Breast epithelium (tissue), 3 donors: ENCODE measurements at regions not wholly inside any gene's neighbourhood (a gene's known extent, or its start where the extent isn't known, plus 50 kb on each side); places are given as distances from the start of the nearest gene placed in this dataset.

Experiments used
- POLR2A ChIP-seq: fragments of 450-650 bp; IDR thresholded peaks from one replicate; pipeline ENCODE4 v1.6.1; 2016; ENCODE audit warnings: antibody characterized with exemption, mild to moderate bottlenecking, moderate library complexity
- POLR2AphosphoS5 ChIP-seq, 3 donors: sonication (generic); formaldehyde crosslinking; IDR thresholded peaks; one replicate each; pipeline ENCODE4 v1.6.1; 2017; ENCODE audit warnings: antibody characterized with exemption in 3 of 3
- TF ChIP-seq, protein P1 (sequence below), 3 donors: fragments of 450-650 bp; IDR thresholded peaks; one replicate each; pipeline ENCODE4 v1.5.1; 2016 to 2017; ENCODE audit warnings: antibody characterized with exemption in 3 of 3, mild to moderate bottlenecking in 3 of 3, moderate library complexity in 3 of 3

DNA sequence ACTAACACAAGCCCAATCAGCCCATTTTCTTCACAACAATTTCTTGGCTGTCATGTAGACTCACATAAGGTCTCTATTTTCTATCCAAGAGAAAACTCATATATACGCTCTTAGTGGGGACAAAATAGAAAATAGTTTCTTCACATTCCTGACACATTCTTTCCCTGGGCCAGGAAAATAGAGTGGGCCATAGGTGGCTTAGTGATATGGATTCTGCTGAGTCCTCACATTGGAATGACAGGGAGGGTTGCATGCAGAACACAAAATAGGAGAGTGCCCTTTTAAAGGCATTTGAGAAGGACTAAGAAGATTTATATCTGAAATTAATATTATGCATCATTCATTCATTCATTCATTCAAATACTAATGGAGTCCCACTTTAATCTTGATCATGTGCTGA is 207.7 kb downstream of the LYPLAL1 start:
- TF ChIP-seq POLR2A (no peak), POLR2AphosphoS5 (IDR thresholded peaks at IDR 0.05) (no peak)
- TF ChIP-seq, protein P1, sequence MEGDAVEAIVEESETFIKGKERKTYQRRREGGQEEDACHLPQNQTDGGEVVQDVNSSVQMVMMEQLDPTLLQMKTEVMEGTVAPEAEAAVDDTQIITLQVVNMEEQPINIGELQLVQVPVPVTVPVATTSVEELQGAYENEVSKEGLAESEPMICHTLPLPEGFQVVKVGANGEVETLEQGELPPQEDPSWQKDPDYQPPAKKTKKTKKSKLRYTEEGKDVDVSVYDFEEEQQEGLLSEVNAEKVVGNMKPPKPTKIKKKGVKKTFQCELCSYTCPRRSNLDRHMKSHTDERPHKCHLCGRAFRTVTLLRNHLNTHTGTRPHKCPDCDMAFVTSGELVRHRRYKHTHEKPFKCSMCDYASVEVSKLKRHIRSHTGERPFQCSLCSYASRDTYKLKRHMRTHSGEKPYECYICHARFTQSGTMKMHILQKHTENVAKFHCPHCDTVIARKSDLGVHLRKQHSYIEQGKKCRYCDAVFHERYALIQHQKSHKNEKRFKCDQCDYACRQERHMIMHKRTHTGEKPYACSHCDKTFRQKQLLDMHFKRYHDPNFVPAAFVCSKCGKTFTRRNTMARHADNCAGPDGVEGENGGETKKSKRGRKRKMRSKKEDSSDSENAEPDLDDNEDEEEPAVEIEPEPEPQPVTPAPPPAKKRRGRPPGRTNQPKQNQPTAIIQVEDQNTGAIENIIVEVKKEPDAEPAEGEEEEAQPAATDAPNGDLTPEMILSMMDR (IDR thresholded peaks at IDR 0.05) = no peak
